ENCODE measurements at regions not wholly inside any gene's neighbourhood (a gene's known extent, or its start where the extent isn't known, plus 50 kb on each side); places are given as distances from the start of the nearest gene placed in this dataset.

DNA sequence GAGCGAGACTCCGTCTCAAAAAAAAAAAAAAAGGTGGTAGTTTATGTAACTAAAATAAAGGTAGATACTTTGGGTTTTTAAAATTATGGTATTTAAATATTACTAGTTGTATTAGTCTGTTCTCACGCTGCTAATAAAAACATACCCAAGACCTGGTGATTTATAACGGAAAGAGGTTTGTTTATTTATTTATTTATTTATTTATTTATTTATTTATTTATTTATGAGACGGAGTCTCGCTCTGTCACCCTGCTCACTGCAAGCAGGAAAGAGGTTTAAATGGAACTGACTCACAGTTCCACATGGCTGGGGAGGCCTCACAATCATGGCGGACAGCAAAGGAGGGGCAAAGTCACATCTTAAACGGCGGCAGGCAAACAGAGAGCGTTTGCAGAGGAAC, 196.0 kb downstream of the CALCRL start:
- TF ChIP-seq SUZ12 (IDR thresholded peaks at IDR 0.05; ENCODE audit: extremely low read depth, insufficient read depth, insufficient read length) (no peak), ZNF274 (IDR thresholded peaks at IDR 0.05; ENCODE audit: low read depth, low read length) (no peak)

Measured in NT2/D1 (cell line).